Hepatocyte (in vitro differentiated cells): ENCODE measurements at regions not wholly inside any gene's neighbourhood (a gene's known extent, or its start where the extent isn't known, plus 50 kb on each side); places are given as distances from the start of the nearest gene placed in this dataset.

Source experiments
- DNase-seq: peaks from one replicate; pipeline ENCODE4 v3.0.0-alpha.2; 2016; ENCODE audit warnings: low spot score
- H2AFZ ChIP-seq: fragments of 200-600 bp; sonication (generic); 2 replicates; pipeline ENCODE4 v1.6.0; 2016; ENCODE audit warnings: antibody characterized with exemption, mild to moderate bottlenecking
- H3K27ac ChIP-seq: fragments of 200-600 bp; sonication (generic); 2 replicates; pipeline ENCODE4 v1.5.1; 2016; ENCODE audit warnings: mild to moderate bottlenecking
- H3K27me3 ChIP-seq: fragments of 200-600 bp; sonication (generic); 2 replicates; pipeline ENCODE4 v1.6.1; 2016
- H3K36me3 ChIP-seq: fragments of 200-600 bp; sonication (generic); replicated peaks from 2 replicates; pipeline ENCODE4 v1.5.1; 2016; ENCODE audit warnings: low read depth; ENCODE audit not compliant: insufficient read depth
- H3K4me1 ChIP-seq: fragments of 200-600 bp; sonication (generic); 2 replicates; pipeline ENCODE4 v1.5.1; 2016; ENCODE audit warnings: mild to moderate bottlenecking, moderate library complexity; ENCODE audit not compliant: insufficient read depth
- H3K4me2 ChIP-seq: fragments of 200-600 bp; sonication (generic); 2 replicates; pipeline ENCODE4 v1.6.0; 2016
- H3K4me3 ChIP-seq: fragments of 200-600 bp; sonication (generic); 2 replicates; pipeline ENCODE4 v1.5.1; 2016; ENCODE audit warnings: mild to moderate bottlenecking
- H3K79me2 ChIP-seq: fragments of 200-600 bp; sonication (generic); 2 replicates; pipeline ENCODE4 v1.6.0; 2017; ENCODE audit warnings: mild to moderate bottlenecking
- H3K9me2 ChIP-seq: fragments of 200-600 bp; sonication (generic); replicated peaks from 2 replicates; pipeline ENCODE4 v1.6.0; 2017; ENCODE audit warnings: mild to moderate bottlenecking; ENCODE audit not compliant: insufficient read depth
- H3K9me3 ChIP-seq: fragments of 200-600 bp; sonication (generic); 2 replicates; pipeline ENCODE4 v1.5.1; 2016; ENCODE audit warnings: low read depth, mild to moderate bottlenecking
- H4K20me1 ChIP-seq: fragments of 200-600 bp; sonication (generic); 2 replicates; pipeline ENCODE4 v1.6.0; 2016; ENCODE audit warnings: mild to moderate bottlenecking; ENCODE audit not compliant: insufficient read depth, poor library complexity, severe bottlenecking
- CTCF ChIP-seq: fragments of 200-600 bp; sonication (generic); IDR thresholded peaks from 2 replicates; pipeline ENCODE4 v1.5.1; 2016; ENCODE audit warnings: antibody characterized with exemption, mild to moderate bottlenecking; ENCODE audit not compliant: poor library complexity
- EZH2 ChIP-seq: fragments of 200-600 bp; sonication (generic); IDR thresholded peaks from 2 replicates; pipeline ENCODE4 v1.6.1; 2016; ENCODE audit warnings: antibody characterized with exemption, mild to moderate bottlenecking, borderline replicate concordance
- EZH2phosphoT487 ChIP-seq: fragments of 200-600 bp; sonication (generic); IDR thresholded peaks from one replicate; pipeline ENCODE4 v1.6.1; 2018; ENCODE audit warnings: antibody characterized with exemption, mild to moderate bottlenecking, low read depth, moderate library complexity; ENCODE audit not compliant: unreplicated experiment, severe bottlenecking
- WGBS: methylation state at CpG from one replicate; pipeline ENCODE4 v1.1.6; 2016; ENCODE audit warnings: low lambda C conversion rate; ENCODE audit errors: missing lambda C conversion rate; 5-methylcytosine and 5-hydroxymethylcytosine counted together

GRCh38 chr2:147255812-147256211 lies 589.0 kb upstream of the ACVR2A start:
- Histone ChIP-seq H3K79me2 (no peaks in the 10 kb centered on the region), H2AFZ (no peak overlapping the region), H3K4me1 (no peaks in the 10 kb centered on the region), H4K20me1 (no peaks in the 10 kb centered on the region), H3K36me3 (no peaks in the 10 kb centered on the region), H3K9me2 (no peaks in the 10 kb centered on the region), H3K27me3 (no peaks in the 10 kb centered on the region), H3K27ac (no peak overlapping the region), H3K4me2 (no peak overlapping the region), H3K4me3 (no peak overlapping the region), H3K9me3 (no peaks in the 10 kb centered on the region)
- WGBS: 92% methylated on average over 1 of the region's 1 CpG
- DNase-seq: no peak
- TF ChIP-seq CTCF: no peak
- no peak for TF ChIP-seq EZH2phosphoT487
- TF ChIP-seq EZH2: no peak

GRCh38 chr2:147250652-147251356 lies 594.0 kb upstream of the ACVR2A start:
- H3K4me2 ChIP-seq: no peak overlapping the region
- H3K36me3 ChIP-seq: no peaks in the 10 kb centered on the region
- no peaks in the 10 kb centered on the region for H3K4me1 ChIP-seq
- no peaks in the 10 kb centered on the region for H3K27me3 ChIP-seq
- no peak overlapping the region for H3K27ac ChIP-seq
- H3K79me2 ChIP-seq: no peaks in the 10 kb centered on the region
- TF ChIP-seq EZH2 (no peak), CTCF (no peak), EZH2phosphoT487 (no peak)
- WGBS: 86% methylated on average over 2 of the region's 2 CpGs
- no peak overlapping the region for H2AFZ ChIP-seq
- no peak overlapping the region for H3K4me3 ChIP-seq
- H3K9me3 ChIP-seq: no peaks in the 10 kb centered on the region
- no peak for DNase-seq
- H3K9me2 ChIP-seq: no peaks in the 10 kb centered on the region
- H4K20me1 ChIP-seq: no peaks in the 10 kb centered on the region

- no peaks in the 10 kb centered on the region for H3K9me2 ChIP-seq
- no peaks in the 10 kb centered on the region for H3K27me3 ChIP-seq
- no peaks in the 10 kb centered on the region for H3K79me2 ChIP-seq
- no peaks in the 10 kb centered on the region for H3K4me1 ChIP-seq
- H3K9me3 ChIP-seq: no peaks in the 10 kb centered on the region
- H3K4me2 ChIP-seq: no peak overlapping the region
- no peak overlapping the region for H3K27ac ChIP-seq
- no peaks in the 10 kb centered on the region for H4K20me1 ChIP-seq
- no peak for DNase-seq
- H3K36me3 ChIP-seq: no peaks in the 10 kb centered on the region
- TF ChIP-seq EZH2 (no peak), CTCF (no peak)
- no peak overlapping the region for H2AFZ ChIP-seq
- H3K4me3 ChIP-seq: no peak overlapping the region
- 78% methylated on average over 2 of the region's 2 CpGs for WGBS
Measured at GRCh38 chr2:147247749-147248148, 597.1 kb upstream of the ACVR2A start.

GRCh38 chr2:147242445-147242844 lies 602.4 kb upstream of the ACVR2A start:
- TF ChIP-seq CTCF (no peak), EZH2 (no peak), EZH2phosphoT487 (no peak)

More at GRCh38 chr2:147242445-147242844, 602.4 kb upstream of the ACVR2A start:
- no peak overlapping the region for H3K4me2 ChIP-seq
- DNase-seq: no peak
- no peaks in the 10 kb centered on the region for H3K79me2 ChIP-seq
- no peaks in the 10 kb centered on the region for H3K9me2 ChIP-seq
- no peaks in the 10 kb centered on the region for H3K36me3 ChIP-seq
- H3K4me1 ChIP-seq: no peaks in the 10 kb centered on the region
- H3K4me3 ChIP-seq: no peak overlapping the region
- no peaks in the 10 kb centered on the region for H4K20me1 ChIP-seq
- H3K9me3 ChIP-seq: no peaks in the 10 kb centered on the region
- no peak overlapping the region for H2AFZ ChIP-seq
- no peaks in the 10 kb centered on the region for H3K27me3 ChIP-seq
- H3K27ac ChIP-seq: no peak overlapping the region
